Esophagus squamous epithelium (tissue), 5 donors: ENCODE measurements at regions not wholly inside any gene's neighbourhood (a gene's known extent, or its start where the extent isn't known, plus 50 kb on each side); places are given as distances from the start of the nearest gene placed in this dataset.
"Not testable (repeated sequence)": the region's sequence is repeated elsewhere in the genome, so short reads cannot be mapped to it uniquely, and the experiment has no call there.

Source experiments
- DNase-seq: peaks from one replicate; lab custom pipeline; 2025; lab: John Stamatoyannopoulos, UW
- H3K27ac ChIP-seq, 4 donors: fragments of 200-600 bp; sonication (generic); one replicate each; pipeline ENCODE4 v1.5.1; 2016 to 2019; ENCODE audit warnings: mild to moderate bottlenecking in 1 of 4
- H3K27me3 ChIP-seq, 4 donors: fragments of 200-600 bp; sonication (generic); 1 replicate in 3 of 4; 2 replicates in 1 of 4; pipeline versions ENCODE4 v1.5.1 to v1.6.0; 2017 to 2021; ENCODE audit warnings: antibody characterized with exemption in 1 of 4
- H3K36me3 ChIP-seq, 3 donors: fragments of 200-600 bp; sonication (generic); one replicate each; pipeline ENCODE4 v1.5.1; 2016 to 2019
- H3K4me1 ChIP-seq, 3 donors: fragments of 200-600 bp; sonication (generic); one replicate each; pipeline ENCODE4 v1.5.1; 2017 to 2019
- H3K4me3 ChIP-seq, 4 donors: fragments of 200-600 bp; sonication (generic); 1 replicate in 3 of 4; 2 replicates in 1 of 4; pipeline ENCODE4 v1.5.1; 2016 to 2019; ENCODE audit warnings: mild to moderate bottlenecking in 2 of 4, moderate library complexity in 1 of 4
- H3K9me3 ChIP-seq, 3 donors: fragments of 200-600 bp; sonication (generic); one replicate each; pipeline ENCODE4 v1.5.1; 2016 to 2019
- POLR2A ChIP-seq, 4 donors: fragments of 450-650 bp; IDR thresholded peaks; one replicate each; pipeline ENCODE4 v1.6.1; 2017; ENCODE audit warnings: antibody characterized with exemption in 4 of 4, mild to moderate bottlenecking in 4 of 4, moderate library complexity in 3 of 4
- WGBS, 2 donors: methylation state at CpG; one replicate each; pipeline ENCODE4 v1.1.5; 2018; 5-methylcytosine and 5-hydroxymethylcytosine counted together
- intact Hi-C: fragments of 100-400 bp; cut with DNase I; formaldehyde crosslinking; loops from one replicate; pipeline ENCODE4 v1.15.0; 2022
- TF ChIP-seq, protein P1 (sequence below), 6 experiments: fragments of 450-650 bp in 4 of 6; fragments of 200-600 bp in 2 of 6; sonication (generic) in 2 of 6; IDR thresholded peaks; one replicate each; pipeline ENCODE4 v1.5.1; 2016 to 2019; ENCODE audit warnings: antibody characterized with exemption in 6 of 6, mild to moderate bottlenecking in 4 of 6, moderate library complexity in 4 of 6
- donor health status: DM: yes; HTN: yes; CAD: no.

GRCh38 chr4:110414561-110414920 lies 61.4 kb upstream of the ENPEP start:
- Histone ChIP-seq H3K4me1 (no peaks in the 10 kb centered on the region), H3K27me3 (no peaks in the 10 kb centered on the region), H3K27ac (no peak overlapping the region), H3K4me3 (no peak overlapping the region), H3K36me3 (no peaks in the 10 kb centered on the region), H3K9me3 (no peaks in the 10 kb centered on the region)
- 50 to 83% methylated on average over 1 of the region's 1 CpG for WGBS, 2 donors
- no peak for TF ChIP-seq POLR2A (IDR thresholded peaks at IDR 0.05)
- TF ChIP-seq, protein P1, sequence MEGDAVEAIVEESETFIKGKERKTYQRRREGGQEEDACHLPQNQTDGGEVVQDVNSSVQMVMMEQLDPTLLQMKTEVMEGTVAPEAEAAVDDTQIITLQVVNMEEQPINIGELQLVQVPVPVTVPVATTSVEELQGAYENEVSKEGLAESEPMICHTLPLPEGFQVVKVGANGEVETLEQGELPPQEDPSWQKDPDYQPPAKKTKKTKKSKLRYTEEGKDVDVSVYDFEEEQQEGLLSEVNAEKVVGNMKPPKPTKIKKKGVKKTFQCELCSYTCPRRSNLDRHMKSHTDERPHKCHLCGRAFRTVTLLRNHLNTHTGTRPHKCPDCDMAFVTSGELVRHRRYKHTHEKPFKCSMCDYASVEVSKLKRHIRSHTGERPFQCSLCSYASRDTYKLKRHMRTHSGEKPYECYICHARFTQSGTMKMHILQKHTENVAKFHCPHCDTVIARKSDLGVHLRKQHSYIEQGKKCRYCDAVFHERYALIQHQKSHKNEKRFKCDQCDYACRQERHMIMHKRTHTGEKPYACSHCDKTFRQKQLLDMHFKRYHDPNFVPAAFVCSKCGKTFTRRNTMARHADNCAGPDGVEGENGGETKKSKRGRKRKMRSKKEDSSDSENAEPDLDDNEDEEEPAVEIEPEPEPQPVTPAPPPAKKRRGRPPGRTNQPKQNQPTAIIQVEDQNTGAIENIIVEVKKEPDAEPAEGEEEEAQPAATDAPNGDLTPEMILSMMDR (IDR thresholded peaks at IDR 0.05) = no peak
- intact Hi-C loops = no loop called here
- DNase-seq = no peak

GRCh38 chr4:110413807-110414560 lies 62.0 kb upstream of the ENPEP start:
- H3K36me3 ChIP-seq, H3K4me3 ChIP-seq, intact Hi-C loops, H3K4me1 ChIP-seq, H3K9me3 ChIP-seq, H3K27ac ChIP-seq, H3K27me3 ChIP-seq, DNase-seq: not testable (repeated sequence)
- WGBS, 2 donors = 32 to 39% methylated on average over 4 to 5 of the region's 5 CpGs

DNA sequence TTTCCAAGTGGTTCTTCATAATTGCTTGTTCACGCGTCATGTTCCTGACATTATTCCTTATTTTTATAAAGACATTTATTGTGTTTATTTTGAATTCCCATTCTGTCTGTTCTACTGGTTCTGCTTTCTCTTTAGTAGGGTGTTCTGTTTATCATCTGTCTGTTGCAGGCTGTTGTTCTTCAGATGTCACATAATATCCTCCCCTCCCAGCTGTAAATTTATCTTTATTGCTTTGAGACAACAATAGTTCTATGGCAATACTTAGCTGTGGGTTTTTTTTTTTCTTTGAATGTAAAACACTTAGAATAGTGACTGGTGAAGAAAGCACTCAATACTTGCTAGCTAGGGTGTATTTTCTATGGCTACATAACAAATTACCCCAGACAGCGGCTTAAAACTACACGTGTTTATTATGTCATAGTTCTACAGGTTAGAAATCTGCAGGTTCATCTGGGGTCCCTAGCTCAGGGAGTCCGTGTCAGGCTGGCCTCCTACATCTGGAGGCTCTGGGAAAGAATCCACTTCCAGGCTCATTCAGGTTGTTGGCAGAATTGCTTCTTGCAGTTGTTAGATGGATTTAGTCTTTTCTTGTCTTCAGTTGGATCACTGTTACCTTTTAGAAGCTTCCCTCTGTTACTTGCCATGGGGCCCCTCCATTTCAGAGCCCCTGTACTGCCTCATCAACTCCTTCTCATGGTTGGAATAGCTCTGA lies 63.4 kb upstream of the ENPEP start:
- no peaks in the 10 kb centered on the region for H3K36me3 ChIP-seq
- H3K27ac ChIP-seq = no peak overlapping the region
- DNase-seq = no peak
- no peaks in the 10 kb centered on the region for H3K9me3 ChIP-seq
- intact Hi-C loops = no loop called here
- TF ChIP-seq, protein P1 (IDR thresholded peaks at IDR 0.05) = no peak
- TF ChIP-seq POLR2A (IDR thresholded peaks at IDR 0.05) = no peak
- no peaks in the 10 kb centered on the region for H3K4me1 ChIP-seq
- no peaks in the 10 kb centered on the region for H3K27me3 ChIP-seq
- WGBS, 2 donors = 69 to 75% methylated on average over 5 of the region's 5 CpGs
- no peak overlapping the region for H3K4me3 ChIP-seq

- H3K36me3 ChIP-seq = no peaks in the 10 kb centered on the region
- no peak overlapping the region for H3K27ac ChIP-seq
- TF ChIP-seq, protein P1 (IDR thresholded peaks at IDR 0.05) = no peak
- TF ChIP-seq POLR2A (IDR thresholded peaks at IDR 0.05) = no peak
- no peaks in the 10 kb centered on the region for H3K27me3 ChIP-seq
- no peaks in the 10 kb centered on the region for H3K9me3 ChIP-seq
- intact Hi-C loops = no loop called here
- no peak for DNase-seq
- no peak overlapping the region for H3K4me3 ChIP-seq
- WGBS, 2 donors = 63 to 86% methylated on average over 4 to 5 of the region's 5 CpGs
- no peaks in the 10 kb centered on the region for H3K4me1 ChIP-seq
These were observed 64.4 kb upstream of the ENPEP start for GRCh38 chr4:110411574-110412011.

DNA sequence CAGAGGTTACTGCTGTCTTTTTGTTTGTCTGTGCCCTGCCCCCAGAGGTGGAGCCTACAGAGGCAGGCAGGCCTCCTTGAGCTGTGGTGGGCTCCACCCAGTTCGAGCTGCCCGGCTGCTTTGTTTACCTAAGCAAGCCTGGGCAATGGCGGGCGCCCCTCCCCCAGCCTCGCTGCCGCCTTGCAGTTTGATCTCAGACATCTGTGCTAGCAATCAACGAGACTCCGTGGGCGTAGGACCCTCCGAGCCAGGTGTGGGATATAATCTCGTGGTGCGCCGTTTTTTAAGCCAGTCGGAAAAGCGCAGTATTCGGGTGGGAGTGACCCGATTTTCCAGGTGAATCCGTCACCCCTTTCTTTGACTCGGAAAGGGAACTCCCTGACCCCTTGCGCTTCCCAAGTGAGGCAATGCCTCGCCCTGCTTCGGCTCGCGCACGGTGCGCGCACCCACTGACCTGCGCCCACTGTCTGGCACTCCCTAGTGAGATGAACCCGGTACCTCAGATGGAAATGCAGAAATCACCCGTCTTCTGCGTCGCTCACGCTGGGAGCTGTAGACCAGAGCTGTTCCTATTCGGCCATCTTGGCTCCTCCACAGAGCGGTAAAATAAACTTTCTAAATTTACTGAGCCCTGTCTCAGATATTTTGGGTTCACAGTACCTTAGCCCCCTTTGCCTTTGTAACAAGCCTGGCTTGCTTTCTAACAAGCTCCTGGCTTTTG lies 64.9 kb upstream of the ENPEP start:
- WGBS, 2 donors = 89 to 100% methylated on average over 2 to 7 of the region's 35 CpGs
- H3K9me3 ChIP-seq, H3K4me1 ChIP-seq, H3K27ac ChIP-seq, H3K4me3 ChIP-seq, intact Hi-C loops, DNase-seq, H3K27me3 ChIP-seq, H3K36me3 ChIP-seq: not testable (repeated sequence)

DNA sequence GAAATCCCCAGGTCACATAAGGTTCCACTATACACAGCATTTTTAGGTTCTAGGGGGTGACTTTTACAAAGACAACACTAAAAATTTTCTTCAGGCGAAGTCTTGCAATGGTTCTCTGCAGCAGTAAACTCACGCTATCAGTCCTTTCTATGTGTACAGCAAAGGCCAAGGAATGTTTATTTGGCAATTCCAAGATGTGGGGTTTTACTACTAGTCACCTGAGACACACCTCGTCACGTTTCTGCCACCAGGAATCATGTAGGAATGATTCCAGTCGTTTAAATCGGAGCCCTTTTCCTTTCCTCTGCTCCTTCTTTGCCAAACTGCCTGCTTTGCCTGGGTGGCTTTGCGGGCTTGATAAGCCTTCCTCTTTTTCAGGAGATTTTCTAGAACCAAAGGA lies 75.9 kb upstream of the ENPEP start:
- 61 to 80% methylated on average over 7 of the region's 7 CpGs for WGBS, 2 donors
- Histone ChIP-seq H3K27me3 (no peaks in the 10 kb centered on the region), H3K4me1 (no peaks in the 10 kb centered on the region), H3K27ac (no peak overlapping the region), H3K36me3 (no peaks in the 10 kb centered on the region), H3K9me3 (no peaks in the 10 kb centered on the region), H3K4me3 (no peak overlapping the region)
- no peak for DNase-seq
- intact Hi-C loops = no loop called here
- TF ChIP-seq, protein P1 (IDR thresholded peaks at IDR 0.05) = no peak
- TF ChIP-seq POLR2A (IDR thresholded peaks at IDR 0.05) = no peak

- H3K9me3 ChIP-seq, intact Hi-C loops, H3K4me1 ChIP-seq, DNase-seq, H3K36me3 ChIP-seq, H3K27ac ChIP-seq, H3K27me3 ChIP-seq, H3K4me3 ChIP-seq: not testable (repeated sequence)
- 58 to 76% methylated on average over 6 to 9 of the region's 10 CpGs for WGBS, 2 donors
These were observed 76.9 kb upstream of the ENPEP start for GRCh38 chr4:110399046-110399445.
